Caco-2 (cell line): ENCODE measurements at regions not wholly inside any gene's neighbourhood (a gene's known extent, or its start where the extent isn't known, plus 50 kb on each side); places are given as distances from the start of the nearest gene placed in this dataset.

ENCODE experiments used
- BruUV-seq: library from RNA; stranded (reverse); fragments of 400-500 nt; replicated peaks from 2 replicates; lab custom pipeline; 2021; lab: Mats Ljungman, UMichigan
- CTCF ChIA-PET: fragments of 300-600 bp; sonication (Branson Sonifier 250); formaldehyde crosslinking; loops from one replicate; lab custom pipeline; 2022; ENCODE audit warnings: antibody characterized with exemption; lab: Charles Lee
- POLR2A ChIA-PET: fragments of 300-600 bp; sonication (Branson Sonifier 250); formaldehyde crosslinking; loops from one replicate; lab custom pipeline; 2022; ENCODE audit warnings: antibody characterized with exemption; lab: Charles Lee
- DNase-seq, 2 experiments: peaks; one replicate each; pipeline versions ENCODE4 v3.0.0 to v3.0.0-alpha.2; 2020 to 2022
- H3K27me3 ChIP-seq: replicated peaks from 2 replicates; pipeline ENCODE4 v1.6.0; 2011; ENCODE audit warnings: low read length; ENCODE audit not compliant: control insufficient read depth, insufficient read depth
- H3K36me3 ChIP-seq: 2 replicates; pipeline ENCODE4 v1.5.1; 2011; ENCODE audit warnings: low read length; ENCODE audit not compliant: control insufficient read depth, insufficient read depth
- H3K4me1 ChIP-seq: fragments of 250-450 bp; sonication (Bioruptor Pico); 2 replicates; pipeline ENCODE4 v1.5.1; 2020; ENCODE audit warnings: mild to moderate bottlenecking
- H3K4me3 ChIP-seq: 2 replicates; pipeline ENCODE4 v1.5.1; 2011; ENCODE audit warnings: low read depth, mild to moderate bottlenecking, control low read depth, low read length
- H3K9me3 ChIP-seq: fragments of 250-450 bp; sonication (Bioruptor Pico); 2 replicates; pipeline ENCODE4 v1.5.1; 2020; ENCODE audit warnings: mild to moderate bottlenecking, moderate library complexity
- H3K27ac Mint-ChIP-seq: one replicate; pipeline ENCODE4 v1.8.0; 2022; ENCODE audit warnings: mixed read lengths; ENCODE audit not compliant: unreplicated experiment
- H3K27me3 Mint-ChIP-seq: one replicate; pipeline ENCODE4 v1.8.0; 2022; ENCODE audit warnings: mixed read lengths; ENCODE audit not compliant: insufficient read depth, unreplicated experiment
- H3K36me3 Mint-ChIP-seq: one replicate; pipeline ENCODE4 v1.8.0; 2022; ENCODE audit warnings: mild to moderate bottlenecking, mixed read lengths; ENCODE audit not compliant: insufficient read depth, unreplicated experiment
- H3K4me1 Mint-ChIP-seq: one replicate; pipeline ENCODE4 v1.8.0; 2022; ENCODE audit warnings: low read depth, mixed read lengths; ENCODE audit not compliant: unreplicated experiment
- H3K4me3 Mint-ChIP-seq: one replicate; pipeline ENCODE4 v1.8.0; 2022; ENCODE audit warnings: mild to moderate bottlenecking, moderate library complexity, mixed read lengths; ENCODE audit not compliant: unreplicated experiment
- H3K9me3 Mint-ChIP-seq: one replicate; pipeline ENCODE4 v1.8.0; 2022; ENCODE audit warnings: mixed read lengths; ENCODE audit not compliant: unreplicated experiment
- intact Hi-C: fragments of 100-400 bp; cut with micrococcal nuclease; formaldehyde crosslinking; loops from one replicate; pipeline ENCODE4 v1.10.0; 2022; ENCODE audit not compliant: unreplicated experiment
- TF ChIP-seq, protein P1 (sequence below), 2 experiments: fragments of 200-600 bp in 1 of 2; IDR thresholded peaks; 1 replicate in 1 of 2; 2 replicates in 1 of 2; pipeline versions ENCODE4 v1.5.1 to v1.8.0; 2011 to 2022; ENCODE audit warnings: antibody characterized with exemption in 1 of 2, control low read depth in 1 of 2, inconsistent platforms in 1 of 2, low read depth in 1 of 2, low read length in 1 of 2, mild to moderate bottlenecking in 1 of 2, moderate library complexity in 1 of 2; ENCODE audit not compliant: insufficient read depth in 1 of 2, severe bottlenecking in 1 of 2, unreplicated experiment in 1 of 2

DNA sequence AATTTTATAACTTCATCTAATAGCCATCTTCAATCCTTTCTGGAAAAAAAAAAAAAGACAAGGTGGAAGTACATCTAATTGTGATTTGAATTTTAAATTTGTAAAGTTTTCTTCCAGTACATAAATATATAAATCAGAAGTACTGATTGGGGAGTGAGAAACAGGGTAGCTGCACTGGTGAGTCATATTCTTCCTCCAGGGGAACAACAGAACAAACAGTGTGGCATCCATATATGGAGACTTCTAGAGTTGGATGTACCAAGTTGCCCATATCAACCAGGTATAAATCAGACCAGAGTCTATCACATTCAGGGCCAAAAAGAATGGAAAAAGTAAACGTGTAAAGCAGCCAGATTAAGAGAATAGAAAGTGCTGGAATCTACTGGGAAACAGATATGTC is 66.0 kb upstream of the NRIP1 start:
- DNase-seq = no peak
- H3K36me3 ChIP-seq = no peaks in the 10 kb centered on the region; the same call in 1 of the 2 replicates
- no TSS peak for BruUV-seq
- intact Hi-C loops = no loop called here
- Mint-ChIP-seq H3K36me3 (no peaks in the 10 kb centered on the region), H3K27me3 (no peaks in the 10 kb centered on the region), H3K4me1 (no peaks in the 10 kb centered on the region), H3K4me3 (no peak overlapping the region), H3K9me3 (peaks cover 15% of the 10 kb centered on the region), H3K27ac (no peak overlapping the region)
- H3K27me3 ChIP-seq = no peaks in the 10 kb centered on the region
- 0 out of 2 replicates have a peak, but pooled peaks cover 2% of the 10 kb centered on the region for H3K9me3 ChIP-seq
- CTCF ChIA-PET = no interaction called here
- TF ChIP-seq, protein P1, sequence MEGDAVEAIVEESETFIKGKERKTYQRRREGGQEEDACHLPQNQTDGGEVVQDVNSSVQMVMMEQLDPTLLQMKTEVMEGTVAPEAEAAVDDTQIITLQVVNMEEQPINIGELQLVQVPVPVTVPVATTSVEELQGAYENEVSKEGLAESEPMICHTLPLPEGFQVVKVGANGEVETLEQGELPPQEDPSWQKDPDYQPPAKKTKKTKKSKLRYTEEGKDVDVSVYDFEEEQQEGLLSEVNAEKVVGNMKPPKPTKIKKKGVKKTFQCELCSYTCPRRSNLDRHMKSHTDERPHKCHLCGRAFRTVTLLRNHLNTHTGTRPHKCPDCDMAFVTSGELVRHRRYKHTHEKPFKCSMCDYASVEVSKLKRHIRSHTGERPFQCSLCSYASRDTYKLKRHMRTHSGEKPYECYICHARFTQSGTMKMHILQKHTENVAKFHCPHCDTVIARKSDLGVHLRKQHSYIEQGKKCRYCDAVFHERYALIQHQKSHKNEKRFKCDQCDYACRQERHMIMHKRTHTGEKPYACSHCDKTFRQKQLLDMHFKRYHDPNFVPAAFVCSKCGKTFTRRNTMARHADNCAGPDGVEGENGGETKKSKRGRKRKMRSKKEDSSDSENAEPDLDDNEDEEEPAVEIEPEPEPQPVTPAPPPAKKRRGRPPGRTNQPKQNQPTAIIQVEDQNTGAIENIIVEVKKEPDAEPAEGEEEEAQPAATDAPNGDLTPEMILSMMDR (IDR thresholded peaks at IDR 0.05; ENCODE audit: insufficient read depth in 1 of 2, low read depth in 1 of 2, low read length in 1 of 2, severe bottlenecking in 1 of 2, unreplicated experiment in 1 of 2) = no peak
- H3K4me1 ChIP-seq = peaks cover 7% of the 10 kb centered on the region; the same call in 1 of the 2 replicates
- H3K4me3 ChIP-seq = no peak overlapping the region
- POLR2A ChIA-PET = no interaction called here

DNA sequence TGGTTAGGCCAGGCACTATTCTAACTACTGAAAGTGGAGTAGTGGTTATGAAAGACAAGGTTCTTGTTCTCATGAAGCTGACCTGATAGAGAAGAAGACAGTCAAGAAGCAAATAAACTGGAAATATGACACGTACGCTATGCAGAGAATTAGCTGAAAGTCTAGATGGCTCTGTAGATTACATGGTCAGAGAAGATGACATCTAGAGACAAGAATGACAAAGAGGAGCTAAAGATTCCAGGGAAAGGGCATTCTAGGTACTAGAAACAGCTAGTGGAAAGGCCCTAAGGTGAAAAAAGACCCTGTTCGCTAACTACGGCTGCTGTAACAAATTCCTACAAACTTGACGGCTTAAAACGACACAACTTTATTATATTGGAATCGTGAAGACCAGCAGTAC is 68.0 kb upstream of the NRIP1 start:
- intact Hi-C loops = no loop called here
- ChIA-PET POLR2A (no interaction called here), CTCF (no interaction called here)
- TF ChIP-seq, protein P1 (IDR thresholded peaks at IDR 0.05; ENCODE audit: insufficient read depth in 1 of 2, low read depth in 1 of 2, low read length in 1 of 2, severe bottlenecking in 1 of 2, unreplicated experiment in 1 of 2) = no peak
- 0 out of 2 replicates have a peak, but pooled peaks cover 2% of the 10 kb centered on the region for H3K9me3 ChIP-seq
- H3K27ac Mint-ChIP-seq = no peak overlapping the region
- H3K4me1 Mint-ChIP-seq = peaks cover 10% of the 10 kb centered on the region
- H3K4me3 ChIP-seq = no peak overlapping the region
- peaks cover 15% of the 10 kb centered on the region for H3K9me3 Mint-ChIP-seq
- H3K27me3 Mint-ChIP-seq = no peaks in the 10 kb centered on the region
- H3K27me3 ChIP-seq = no peaks in the 10 kb centered on the region
- H3K4me1 ChIP-seq = peaks cover 10% of the 10 kb centered on the region; the same call in 1 of the 2 replicates
- H3K36me3 Mint-ChIP-seq = no peaks in the 10 kb centered on the region
- no peak for DNase-seq
- no peaks in the 10 kb centered on the region; the same call in 1 of the 2 replicates for H3K36me3 ChIP-seq
- no peak overlapping the region for H3K4me3 Mint-ChIP-seq
- no TSS peak for BruUV-seq

DNA sequence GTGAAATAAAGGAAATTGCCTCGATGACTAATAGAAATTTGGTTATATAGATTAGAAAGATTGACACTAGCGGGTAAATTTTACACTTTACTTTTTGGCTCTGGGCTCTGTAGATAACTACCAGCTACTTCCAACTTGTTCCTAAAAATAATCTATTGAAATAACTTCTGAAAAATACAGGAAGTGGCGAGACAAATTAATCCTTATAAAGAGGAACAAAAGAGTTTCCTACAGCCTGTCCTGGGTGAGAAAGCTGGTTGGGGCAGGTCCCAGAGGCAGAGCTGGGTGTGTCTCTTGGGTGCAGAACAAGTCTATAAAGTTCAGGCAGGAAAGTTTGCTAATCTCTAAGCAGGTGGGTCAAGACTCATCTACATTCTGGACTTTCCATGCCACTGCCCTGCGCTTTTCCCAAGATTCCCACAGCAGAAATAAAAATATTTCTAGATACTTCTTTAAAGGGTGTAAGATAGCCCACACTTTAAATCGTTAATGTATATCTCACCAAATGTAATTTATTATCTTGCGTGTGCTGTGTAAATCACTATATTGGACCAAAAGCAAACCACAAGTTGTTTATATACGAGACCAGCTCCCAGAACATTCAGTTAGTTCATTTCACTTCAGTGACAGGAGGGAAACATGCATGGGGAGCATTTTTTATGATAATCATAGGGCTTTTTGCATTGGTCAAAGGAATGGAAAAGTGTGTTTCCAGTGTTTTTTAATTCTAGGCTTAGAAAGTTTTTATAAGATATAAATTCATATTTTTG is 70.1 kb upstream of the NRIP1 start:
- Mint-ChIP-seq H3K4me3 (no peak overlapping the region), H3K4me1 (peaks cover 24% of the 10 kb centered on the region), H3K36me3 (no peaks in the 10 kb centered on the region), H3K9me3 (peaks cover 15% of the 10 kb centered on the region), H3K27ac (no peak overlapping the region), H3K27me3 (no peaks in the 10 kb centered on the region)
- TF ChIP-seq, protein P1 (IDR thresholded peaks at IDR 0.05; ENCODE audit: insufficient read depth in 1 of 2, low read depth in 1 of 2, low read length in 1 of 2, severe bottlenecking in 1 of 2, unreplicated experiment in 1 of 2) = no peak
- H3K4me3 ChIP-seq = no peak overlapping the region
- ChIA-PET CTCF (no interaction called here), POLR2A (no interaction called here)
- BruUV-seq = no TSS peak
- no peaks in the 10 kb centered on the region for H3K36me3 ChIP-seq
- no peak for DNase-seq
- no peaks in the 10 kb centered on the region for H3K27me3 ChIP-seq
- peaks cover 29% of the 10 kb centered on the region for H3K4me1 ChIP-seq
- intact Hi-C loops = no loop called here
- 0 out of 2 replicates have a peak, but pooled peaks cover 2% of the 10 kb centered on the region for H3K9me3 ChIP-seq
